Left lung (tissue), 4 donors: ENCODE measurements at regions not wholly inside any gene's neighbourhood (a gene's known extent, or its start where the extent isn't known, plus 50 kb on each side); places are given as distances from the start of the nearest gene placed in this dataset.

Source experiments
- ATAC-seq: fragments of 200-7000 bp; cut with Tn5 transposase; one replicate; pipeline ENCODE4 v1.9.1; 2020; ENCODE audit warnings: moderate library complexity
- DNase-seq, 4 donors: peaks; one replicate each; pipeline ENCODE4 v3.0.0-alpha.2; 2013 to 2020
- H3K27ac ChIP-seq, 2 donors: fragments of 200-600 bp; sonication (generic) in 1 of 2; one replicate each; pipeline versions ENCODE4 v1.5.0 to v1.8.0; 2020 to 2021
- H3K27me3 ChIP-seq, 2 donors: fragments of 200-600 bp; sonication (generic) in 1 of 2; one replicate each; pipeline versions ENCODE4 v1.5.0 to v1.8.0; 2020 to 2021
- H3K36me3 ChIP-seq, 2 donors: fragments of 200-600 bp; sonication (generic) in 1 of 2; one replicate each; pipeline versions ENCODE4 v1.5.0 to v1.8.0; 2020 to 2021
- H3K4me1 ChIP-seq, 2 donors: fragments of 200-600 bp; one replicate each; pipeline ENCODE4 v1.8.0; 2021
- H3K4me3 ChIP-seq, 2 donors: fragments of 200-600 bp; sonication (generic) in 1 of 2; one replicate each; pipeline versions ENCODE4 v1.5.0 to v1.8.0; 2020 to 2021; ENCODE audit warnings: mild to moderate bottlenecking in 1 of 2
- H3K9me3 ChIP-seq, 2 donors: fragments of 200-600 bp; sonication (generic) in 1 of 2; one replicate each; pipeline versions ENCODE4 v1.5.0 to v1.8.0; 2020 to 2021
- intact Hi-C, 2 donors: fragments of 100-400 bp; cut with DNase I; formaldehyde crosslinking; loops; one replicate each; pipeline versions ENCODE4 v1.11.2 to v1.14.2; 2022
- TF ChIP-seq, protein P1 (sequence below), 2 donors: fragments of 200-600 bp; sonication (generic) in 1 of 2; IDR thresholded peaks; one replicate each; pipeline versions ENCODE4 v1.5.0 to v1.8.0; 2021; ENCODE audit warnings: antibody characterized with exemption in 2 of 2
- donor health status: DM: no; HTN: yes; CAD: no.
- donor health status: DM: no; HTN: no; CAD: no.

DNA sequence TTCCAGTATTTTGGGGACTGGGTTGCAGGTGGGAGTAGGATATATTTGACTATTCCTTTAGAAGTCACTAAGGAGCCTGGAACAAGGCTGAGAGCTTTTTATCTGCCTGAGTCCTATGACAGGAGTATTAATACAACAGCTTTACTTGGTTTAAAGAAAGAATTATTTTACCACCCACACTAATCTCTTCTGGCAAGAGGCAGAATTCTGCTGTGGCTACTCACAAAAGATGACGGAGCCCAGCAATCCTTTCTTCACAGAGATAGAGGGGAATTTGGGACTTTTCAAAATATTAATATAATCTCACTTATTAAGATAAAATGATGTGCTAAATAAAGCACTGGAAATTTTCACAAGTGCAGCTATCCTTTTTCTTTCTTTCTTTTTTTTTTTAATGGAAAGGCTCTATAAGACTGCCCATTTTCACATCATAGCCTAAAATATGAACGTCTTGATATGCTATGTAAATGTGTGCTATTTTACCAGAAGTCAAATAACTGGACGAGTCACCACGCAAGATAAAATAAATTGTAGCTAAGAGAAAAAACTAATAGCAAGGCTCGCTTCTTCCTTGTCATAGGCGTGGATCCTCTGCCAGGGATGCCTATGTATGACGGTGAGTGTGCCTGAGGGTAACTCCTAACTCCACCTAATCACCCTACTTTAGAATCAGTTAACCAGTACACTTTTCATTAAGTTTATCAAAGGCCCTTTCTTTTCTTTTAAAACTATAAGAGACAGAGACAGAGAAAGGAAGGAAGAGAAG lies 76.3 kb downstream of the ZNF608 start:
- H3K27ac ChIP-seq = peak overlapping the region in 1 of 2 donors; percentile 5
- no peaks in the 10 kb centered on the region for H3K27me3 ChIP-seq
- TF ChIP-seq, protein P1, sequence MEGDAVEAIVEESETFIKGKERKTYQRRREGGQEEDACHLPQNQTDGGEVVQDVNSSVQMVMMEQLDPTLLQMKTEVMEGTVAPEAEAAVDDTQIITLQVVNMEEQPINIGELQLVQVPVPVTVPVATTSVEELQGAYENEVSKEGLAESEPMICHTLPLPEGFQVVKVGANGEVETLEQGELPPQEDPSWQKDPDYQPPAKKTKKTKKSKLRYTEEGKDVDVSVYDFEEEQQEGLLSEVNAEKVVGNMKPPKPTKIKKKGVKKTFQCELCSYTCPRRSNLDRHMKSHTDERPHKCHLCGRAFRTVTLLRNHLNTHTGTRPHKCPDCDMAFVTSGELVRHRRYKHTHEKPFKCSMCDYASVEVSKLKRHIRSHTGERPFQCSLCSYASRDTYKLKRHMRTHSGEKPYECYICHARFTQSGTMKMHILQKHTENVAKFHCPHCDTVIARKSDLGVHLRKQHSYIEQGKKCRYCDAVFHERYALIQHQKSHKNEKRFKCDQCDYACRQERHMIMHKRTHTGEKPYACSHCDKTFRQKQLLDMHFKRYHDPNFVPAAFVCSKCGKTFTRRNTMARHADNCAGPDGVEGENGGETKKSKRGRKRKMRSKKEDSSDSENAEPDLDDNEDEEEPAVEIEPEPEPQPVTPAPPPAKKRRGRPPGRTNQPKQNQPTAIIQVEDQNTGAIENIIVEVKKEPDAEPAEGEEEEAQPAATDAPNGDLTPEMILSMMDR (IDR thresholded peaks at IDR 0.05) = no peak
- intact Hi-C loops = no loop called here
- DNase-seq (no peak), ATAC-seq (peak; percentile 55)
- no peaks in the 10 kb centered on the region for H3K9me3 ChIP-seq
- no peak overlapping the region for H3K4me3 ChIP-seq
- no peaks in the 10 kb centered on the region for H3K36me3 ChIP-seq
- peaks cover 3 to 14% of the 10 kb centered on the region in 2 donors for H3K4me1 ChIP-seq

DNA sequence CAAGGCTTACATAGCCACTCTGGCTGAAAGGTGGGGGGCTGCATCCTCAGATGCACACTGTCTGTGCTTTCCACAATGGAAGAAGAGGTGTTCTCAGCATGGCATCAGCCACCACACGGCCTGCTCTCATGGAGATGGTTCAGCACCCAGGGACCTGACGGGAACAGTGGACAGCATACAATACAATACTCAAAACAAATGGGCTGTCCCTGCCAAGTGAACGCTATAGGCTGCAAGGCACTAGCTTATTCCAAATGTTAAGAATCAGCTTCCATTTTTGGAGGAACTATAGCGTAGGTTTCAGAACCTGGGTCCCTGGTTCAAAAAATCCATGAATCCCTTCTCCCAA lies 77.2 kb downstream of the ZNF608 start:
- Histone ChIP-seq H3K27me3 (no peaks in the 10 kb centered on the region), H3K36me3 (no peaks in the 10 kb centered on the region), H3K27ac (no peak overlapping the region), H3K4me3 (no peak overlapping the region), H3K4me1 (peaks cover 3 to 14% of the 10 kb centered on the region in 2 donors), H3K9me3 (no peaks in the 10 kb centered on the region)
- TF ChIP-seq, protein P1 (IDR thresholded peaks at IDR 0.05) = no peak
- ATAC-seq (no peak), DNase-seq (no peak)
- intact Hi-C loops = no loop called here

DNA sequence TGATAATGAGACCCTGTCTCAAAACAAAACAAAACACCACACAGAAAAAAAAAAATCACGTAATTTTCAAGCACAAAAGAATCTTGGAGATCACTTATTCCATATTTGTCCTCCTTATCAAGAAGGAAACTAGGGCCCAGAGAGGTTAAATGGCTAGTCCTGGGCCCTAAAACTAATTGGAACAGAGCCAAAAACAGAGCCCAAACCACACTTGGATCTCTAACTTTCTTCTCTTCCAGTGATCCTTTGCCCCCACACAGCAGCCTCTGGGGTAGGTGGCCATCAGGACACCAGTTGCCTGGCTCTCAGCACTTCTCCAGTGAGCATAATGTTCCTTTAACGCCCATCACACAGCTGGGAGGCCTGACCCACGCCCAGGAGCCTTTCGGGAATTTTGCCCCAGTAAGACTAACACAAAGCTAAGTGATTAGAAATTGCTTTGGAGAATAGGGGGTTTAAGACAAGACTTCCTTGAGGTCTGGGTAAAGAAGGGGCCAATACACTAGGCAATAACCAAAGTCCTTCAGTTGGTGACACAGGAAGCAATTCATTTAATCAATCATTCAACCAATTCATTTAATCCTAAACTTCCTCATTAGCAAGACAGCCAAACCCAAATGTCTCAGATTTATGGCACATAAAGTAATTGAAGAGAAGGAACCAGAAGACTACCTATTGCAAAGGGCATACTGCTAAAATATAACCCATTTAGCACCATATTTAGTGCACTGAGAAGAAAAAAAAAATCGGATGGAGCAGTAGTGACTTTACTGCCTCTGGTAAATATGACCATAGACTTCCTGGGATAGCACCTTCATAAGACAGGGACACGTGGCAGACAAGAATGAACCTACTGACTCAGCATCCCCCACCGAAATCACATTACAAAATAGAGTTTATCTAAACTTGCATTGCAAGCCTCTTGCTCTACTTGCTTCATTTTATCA lies 77.8 kb downstream of the ZNF608 start:
- no peaks in the 10 kb centered on the region for H3K9me3 ChIP-seq
- ATAC-seq (no peak), DNase-seq (no peak)
- no peaks in the 10 kb centered on the region for H3K36me3 ChIP-seq
- H3K27me3 ChIP-seq = no peaks in the 10 kb centered on the region
- TF ChIP-seq, protein P1 (IDR thresholded peaks at IDR 0.05) = no peak
- H3K4me3 ChIP-seq = no peak overlapping the region
- intact Hi-C loops = no loop called here
- no peak overlapping the region for H3K27ac ChIP-seq
- H3K4me1 ChIP-seq = peaks cover 3 to 14% of the 10 kb centered on the region in 2 donors

DNA sequence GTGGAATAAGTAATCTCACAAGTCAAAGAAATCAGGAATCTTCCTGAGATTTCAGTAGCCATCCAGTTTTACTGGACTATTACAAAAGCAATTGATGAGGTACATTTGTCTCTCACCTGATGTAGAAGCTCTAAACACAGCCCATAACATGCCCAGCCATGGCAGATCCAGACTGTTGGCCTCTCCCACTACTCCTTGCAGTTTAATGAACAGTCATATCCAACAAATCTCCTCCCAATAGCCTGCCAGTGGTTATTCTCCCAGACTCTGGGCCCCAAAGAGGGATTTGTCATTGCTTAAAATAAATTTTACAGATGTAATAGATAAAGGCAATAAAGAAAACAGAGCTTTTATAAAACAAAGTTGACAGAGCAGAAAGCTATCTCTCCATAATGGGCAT lies 80.8 kb downstream of the ZNF608 start:
- no peak for ATAC-seq
- intact Hi-C loops = no loop called here
- Histone ChIP-seq H3K27ac (no peak overlapping the region), H3K27me3 (no peaks in the 10 kb centered on the region), H3K4me3 (no peak overlapping the region), H3K36me3 (no peaks in the 10 kb centered on the region), H3K9me3 (no peaks in the 10 kb centered on the region), H3K4me1 (peaks cover 29 to 30% of the 10 kb centered on the region in 2 donors)
- TF ChIP-seq, protein P1 (IDR thresholded peaks at IDR 0.05) = no peak
- DNase-seq = no peak

DNA sequence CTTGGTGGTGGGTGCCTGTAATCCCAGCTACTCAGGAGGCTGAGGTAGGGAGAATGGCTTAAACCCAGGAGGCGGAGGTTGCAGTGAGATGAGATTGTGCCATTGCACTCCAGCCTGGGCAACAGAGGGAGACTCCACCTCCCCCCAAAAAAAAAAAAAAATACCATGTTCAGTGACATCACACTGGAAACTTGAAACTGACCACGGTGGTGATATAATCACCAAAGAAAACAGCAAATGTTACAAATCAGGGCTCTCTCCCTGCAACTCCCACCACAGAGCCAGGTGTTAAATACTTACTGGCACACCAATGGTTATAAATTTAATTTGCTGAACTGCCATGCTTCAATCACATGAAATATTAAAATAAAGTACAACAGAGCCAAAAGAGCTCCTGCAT lies 81.4 kb downstream of the ZNF608 start:
- Histone ChIP-seq H3K27me3 (no peaks in the 10 kb centered on the region), H3K9me3 (no peaks in the 10 kb centered on the region), H3K36me3 (no peaks in the 10 kb centered on the region), H3K27ac (no peak overlapping the region), H3K4me1 (peaks cover 26 to 34% of the 10 kb centered on the region in 2 donors), H3K4me3 (no peak overlapping the region)
- TF ChIP-seq, protein P1 (IDR thresholded peaks at IDR 0.05) = no peak
- no peak for ATAC-seq
- intact Hi-C loops = no loop called here
- DNase-seq = no peak
